Gastroesophageal sphincter (tissue), 4 donors: ENCODE measurements at regions not wholly inside any gene's neighbourhood (a gene's known extent, or its start where the extent isn't known, plus 50 kb on each side); places are given as distances from the start of the nearest gene placed in this dataset.

ENCODE experiments used
- ATAC-seq: fragments of 150-250 bp; one replicate; pipeline ENCODE4 v1.9.1; 2016; ENCODE audit warnings: mild to moderate bottlenecking, moderate library complexity
- H3K27ac ChIP-seq, 4 donors: fragments of 200-600 bp; sonication (generic) in 3 of 4; 1 replicate in 3 of 4; 2 replicates in 1 of 4; pipeline ENCODE4 v1.5.1; 2016 to 2019
- H3K27me3 ChIP-seq: fragments of 200-600 bp; sonication (generic); one replicate; pipeline ENCODE4 v1.5.1; 2019
- H3K36me3 ChIP-seq, 2 donors: fragments of 200-600 bp; sonication (generic); one replicate each; pipeline ENCODE4 v1.5.1; 2019; ENCODE audit warnings: control low read depth in 1 of 2
- H3K4me1 ChIP-seq, 3 donors: fragments of 200-600 bp; sonication (generic); 1 replicate in 2 of 3; 2 replicates in 1 of 3; pipeline ENCODE4 v1.5.1; 2016 to 2019; ENCODE audit warnings: control low read depth in 2 of 3
- H3K4me3 ChIP-seq, 2 donors: fragments of 200-600 bp; sonication (generic); one replicate each; pipeline ENCODE4 v1.5.1; 2019; ENCODE audit warnings: mild to moderate bottlenecking in 1 of 2, moderate library complexity in 1 of 2
- H3K9me3 ChIP-seq, 3 donors: fragments of 200-600 bp; sonication (generic); one replicate each; pipeline ENCODE4 v1.5.1; 2017 to 2019; ENCODE audit warnings: control low read depth in 2 of 3
- CTCF ChIP-seq, 4 experiments: fragments of 200-600 bp in 2 of 4; fragments of 450-650 bp in 2 of 4; sonication (generic) in 1 of 4; IDR thresholded peaks; one replicate each; pipeline ENCODE4 v1.5.1; 2017 to 2019; ENCODE audit warnings: antibody characterized with exemption in 4 of 4, mild to moderate bottlenecking in 2 of 4, moderate library complexity in 2 of 4
- EP300 ChIP-seq: sonication (generic); formaldehyde crosslinking; IDR thresholded peaks from one replicate; pipeline ENCODE4 v1.6.1; 2017; ENCODE audit warnings: antibody characterized with exemption, mild to moderate bottlenecking
- POLR2A ChIP-seq, 2 donors: fragments of 450-650 bp; IDR thresholded peaks; one replicate each; pipeline ENCODE4 v1.6.1; 2017; ENCODE audit warnings: antibody characterized with exemption in 2 of 2, mild to moderate bottlenecking in 2 of 2, moderate library complexity in 1 of 2
- POLR2AphosphoS5 ChIP-seq: sonication (generic); formaldehyde crosslinking; IDR thresholded peaks from one replicate; pipeline ENCODE4 v1.6.1; 2017; ENCODE audit warnings: antibody characterized with exemption
- WGBS, 2 donors: methylation state at CpG; one replicate each; pipeline ENCODE4 v1.1.5; 2018; ENCODE audit warnings: low coverage in 1 of 2; 5-methylcytosine and 5-hydroxymethylcytosine counted together

DNA sequence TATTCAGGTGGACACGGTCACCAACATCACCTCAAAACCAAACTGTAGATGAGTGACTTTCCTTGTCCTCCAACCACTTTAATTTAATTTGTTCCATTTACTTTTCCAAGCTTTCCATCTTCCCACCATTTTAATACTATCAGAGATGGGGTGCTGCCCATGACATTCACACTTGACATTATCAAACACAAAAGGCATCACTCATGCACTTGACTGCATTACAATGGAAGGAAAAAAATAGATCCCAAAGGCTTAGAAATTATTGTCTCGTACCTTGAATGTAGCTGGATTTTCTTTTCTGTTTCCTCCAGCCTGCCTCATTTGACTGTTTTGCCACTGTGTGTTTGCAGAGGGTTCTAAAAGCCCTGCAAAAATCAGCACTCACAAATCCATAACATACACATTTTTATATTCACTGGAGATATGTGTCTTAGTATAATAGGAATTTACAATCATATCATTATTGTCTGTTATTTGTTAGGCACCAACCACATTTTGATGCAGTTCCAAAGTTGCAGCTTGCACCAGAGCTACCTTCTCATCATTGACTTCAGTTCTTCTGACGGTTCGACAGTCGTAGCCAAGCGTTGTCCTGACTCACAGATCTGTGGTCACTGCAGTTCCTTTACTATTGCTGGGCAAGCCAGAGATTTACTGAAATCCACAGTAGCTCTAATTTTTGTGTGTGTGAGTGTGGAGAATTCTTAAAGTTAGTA lies 712.3 kb upstream of the WWC1 start:
- Histone ChIP-seq H3K9me3 (no peaks in the 10 kb centered on the region), H3K36me3 (no peaks in the 10 kb centered on the region), H3K4me1 (peaks cover 0 to 2% (median 0%) of the 10 kb centered on the region in 3 donors), H3K27me3 (peaks cover 44% of the 10 kb centered on the region), H3K27ac (no peak overlapping the region), H3K4me3 (no peak overlapping the region)
- no peak for TF ChIP-seq POLR2AphosphoS5
- no peak for TF ChIP-seq POLR2A (IDR thresholded peaks at IDR 0.05)
- TF ChIP-seq CTCF (IDR thresholded peaks at IDR 0.05): no peak
- no peak for TF ChIP-seq EP300
- ATAC-seq: no peak
- 76% methylated on average over 6 of the region's 6 CpGs for WGBS, 2 donors

- no peaks in the 10 kb centered on the region for H3K36me3 ChIP-seq
- TF ChIP-seq POLR2A (IDR thresholded peaks at IDR 0.05) (no peak), POLR2AphosphoS5 (no peak), CTCF (IDR thresholded peaks at IDR 0.05) (no peak), EP300 (no peak)
- H3K27ac ChIP-seq: no peak overlapping the region
- H3K9me3 ChIP-seq: no peaks in the 10 kb centered on the region
- no peak overlapping the region for H3K4me3 ChIP-seq
- WGBS, 2 donors: 62 to 66% methylated on average over 5 of the region's 5 CpGs
- ATAC-seq: no peak
- H3K27me3 ChIP-seq: peaks cover 39% of the 10 kb centered on the region
- no peaks in the 10 kb centered on the region for H3K4me1 ChIP-seq
Observed at GRCh38 chr5:167579693-167580055, 711.8 kb upstream of the WWC1 start.

GRCh38 chr5:167580608-167581007 lies 710.8 kb upstream of the WWC1 start:
- Histone ChIP-seq H3K36me3 (no peaks in the 10 kb centered on the region), H3K4me1 (no peaks in the 10 kb centered on the region), H3K9me3 (no peaks in the 10 kb centered on the region), H3K4me3 (no peak overlapping the region), H3K27me3 (peaks cover 30% of the 10 kb centered on the region), H3K27ac (no peak overlapping the region)
- WGBS, 2 donors: 85% methylated on average over 10 of the region's 13 CpGs; no CpG with 5 or more reads in 1 of the 2 donors
- TF ChIP-seq CTCF (IDR thresholded peaks at IDR 0.05) (no peak), EP300 (no peak), POLR2A (IDR thresholded peaks at IDR 0.05) (no peak)
- ATAC-seq: no peak

DNA sequence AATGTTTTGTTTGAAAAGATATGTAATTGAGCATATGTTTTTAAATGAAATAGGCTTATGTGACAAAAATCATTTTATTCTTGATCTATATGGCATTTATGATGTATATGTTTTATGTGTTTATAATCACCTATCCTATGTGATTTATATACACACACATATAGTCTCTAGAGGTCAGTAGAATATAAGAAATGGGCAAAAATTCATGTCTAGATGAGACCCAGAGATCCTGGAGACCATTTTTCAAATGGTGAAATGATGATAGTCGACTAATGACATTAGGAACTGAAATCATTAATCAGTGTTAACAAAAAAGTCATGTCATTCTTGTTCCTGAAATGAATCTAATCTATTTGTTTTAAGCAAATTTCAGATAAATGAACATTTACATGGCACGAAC lies 709.2 kb upstream of the WWC1 start:
- ATAC-seq: no peak
- no peak overlapping the region for H3K4me3 ChIP-seq
- WGBS, 2 donors: 65 to 78% methylated on average over 2 of the region's 2 CpGs
- no peak for TF ChIP-seq POLR2A (IDR thresholded peaks at IDR 0.05)
- no peak for TF ChIP-seq EP300
- TF ChIP-seq POLR2AphosphoS5: no peak
- no peak for TF ChIP-seq CTCF (IDR thresholded peaks at IDR 0.05)
- H3K27ac ChIP-seq: no peak overlapping the region
- peaks cover 13% of the 10 kb centered on the region for H3K27me3 ChIP-seq
- H3K36me3 ChIP-seq: no peaks in the 10 kb centered on the region
- H3K4me1 ChIP-seq: no peaks in the 10 kb centered on the region
- no peaks in the 10 kb centered on the region for H3K9me3 ChIP-seq

- no peak for TF ChIP-seq POLR2A (IDR thresholded peaks at IDR 0.05)
- TF ChIP-seq CTCF (IDR thresholded peaks at IDR 0.05): no peak
- TF ChIP-seq POLR2AphosphoS5: no peak
- no peak for TF ChIP-seq EP300
- Histone ChIP-seq H3K36me3 (no peaks in the 10 kb centered on the region), H3K4me3 (no peak overlapping the region), H3K27ac (no peak overlapping the region), H3K4me1 (no peaks in the 10 kb centered on the region), H3K27me3 (peaks cover 7% of the 10 kb centered on the region), H3K9me3 (no peaks in the 10 kb centered on the region)
- 34 to 50% methylated on average over 6 of the region's 6 CpGs for WGBS, 2 donors
- no peak for ATAC-seq
Observed at GRCh38 chr5:167582886-167583285, 708.6 kb upstream of the WWC1 start.
